DMS 273 (cell line): ENCODE measurements at regions not wholly inside any gene's neighbourhood (a gene's known extent, or its start where the extent isn't known, plus 50 kb on each side); places are given as distances from the start of the nearest gene placed in this dataset.
"Not testable (repeated sequence)": the region's sequence is repeated elsewhere in the genome, so short reads cannot be mapped to it uniquely, and the experiment has no call there.

Experiments
- DNase-seq: peaks from one replicate; lab custom pipeline; 2025; ENCODE audit not compliant: unreplicated experiment; lab: John Stamatoyannopoulos, UW

GRCh38 chr11:86167499-86168164, 76.9 kb upstream of the EED start:
- DNase-seq, result no peak

- DNase-seq, result not testable (repeated sequence)
Observed at GRCh38 chr11:86166287-86166686, 78.3 kb upstream of the EED start.

GRCh38 chr11:86164106-86164505, 80.4 kb upstream of the EED start:
- DNase-seq, result no peak

- not testable (repeated sequence) for DNase-seq
Observed at GRCh38 chr11:86163221-86163876, 81.2 kb upstream of the EED start.

GRCh38 chr11:86162239-86162638, 82.3 kb upstream of the EED start:
- no peak for DNase-seq

- no peak for DNase-seq
Observed at GRCh38 chr11:86161837-86162236, 82.7 kb upstream of the EED start.

GRCh38 chr11:86161336-86161735, 83.2 kb upstream of the EED start:
- no peak for DNase-seq

- DNase-seq, result no peak
Observed at GRCh38 chr11:86160541-86161149, 83.9 kb upstream of the EED start.

GRCh38 chr11:86159581-86159891, 85.0 kb upstream of the EED start:
- DNase-seq, result no peak

GRCh38 chr11:86158704-86159580, 85.6 kb upstream of the EED start:
- DNase-seq, result no peak

GRCh38 chr11:86157797-86158378, 86.7 kb upstream of the EED start:
- DNase-seq, result no peak

GRCh38 chr11:86156397-86156955, 87.6 kb upstream of the PICALM start:
- DNase-seq, result no peak

GRCh38 chr11:86155200-86155844, 86.4 kb upstream of the PICALM start:
- peak; percentile 7 for DNase-seq

GRCh38 chr11:86153439-86153838, 84.6 kb upstream of the PICALM start:
- no peak for DNase-seq

- DNase-seq, result no peak
Observed at GRCh38 chr11:86152901-86153300, 84.0 kb upstream of the PICALM start.

GRCh38 chr11:86152006-86152862, 83.3 kb upstream of the PICALM start:
- peak; percentile 18 for DNase-seq

- peak; percentile 30 for DNase-seq
Observed at GRCh38 chr11:86151174-86152005, 82.5 kb upstream of the PICALM start.

- no peak for DNase-seq
Observed at GRCh38 chr11:86150847-86151173, 81.9 kb upstream of the PICALM start.

GRCh38 chr11:86149792-86150191, 80.9 kb upstream of the PICALM start:
- DNase-seq, result no peak
